Suprapubic skin (tissue), 4 donors: ENCODE measurements at regions not wholly inside any gene's neighbourhood (a gene's known extent, or its start where the extent isn't known, plus 50 kb on each side); places are given as distances from the start of the nearest gene placed in this dataset.

ENCODE experiments used
- DNase-seq, 2 donors: peaks; one replicate each; pipeline ENCODE4 v3.0.0-alpha.2; 2019; ENCODE audit warnings: low spot score in 2 of 2
- H3K27ac ChIP-seq: fragments of 200-600 bp; sonication (generic); one replicate; pipeline ENCODE4 v1.5.1; 2019
- H3K27me3 ChIP-seq: fragments of 200-600 bp; sonication (generic); one replicate; pipeline ENCODE4 v1.5.1; 2019
- H3K36me3 ChIP-seq: fragments of 200-600 bp; sonication (generic); one replicate; pipeline ENCODE4 v1.5.1; 2019
- H3K4me1 ChIP-seq: fragments of 200-600 bp; sonication (generic); one replicate; pipeline ENCODE4 v1.5.1; 2019
- H3K4me3 ChIP-seq: fragments of 200-600 bp; sonication (generic); one replicate; pipeline ENCODE4 v1.5.1; 2019; ENCODE audit warnings: mild to moderate bottlenecking
- H3K9me3 ChIP-seq: fragments of 200-600 bp; sonication (generic); one replicate; pipeline ENCODE4 v1.5.1; 2019
- CTCF ChIP-seq, 2 donors: fragments of 200-600 bp in 1 of 2; fragments of 450-650 bp in 1 of 2; sonication (generic) in 1 of 2; IDR thresholded peaks; one replicate each; pipeline ENCODE4 v1.5.1; 2016 to 2019; ENCODE audit warnings: antibody characterized with exemption in 2 of 2, mild to moderate bottlenecking in 1 of 2, moderate library complexity in 1 of 2
- EP300 ChIP-seq: sonication (generic); formaldehyde crosslinking; IDR thresholded peaks from one replicate; pipeline ENCODE4 v1.6.1; 2017; ENCODE audit warnings: antibody characterized with exemption
- POLR2A ChIP-seq, 2 donors: fragments of 450-650 bp; IDR thresholded peaks; one replicate each; pipeline ENCODE4 v1.6.1; 2017; ENCODE audit warnings: antibody characterized with exemption in 2 of 2, mild to moderate bottlenecking in 2 of 2, moderate library complexity in 2 of 2
- POLR2AphosphoS5 ChIP-seq, 3 donors: sonication (generic); formaldehyde crosslinking; IDR thresholded peaks; one replicate each; pipeline ENCODE4 v1.6.1; 2017; ENCODE audit warnings: antibody characterized with exemption in 3 of 3
- WGBS: methylation state at CpG from one replicate; pipeline ENCODE4 v1.1.5; 2018; 5-methylcytosine and 5-hydroxymethylcytosine counted together

- TF ChIP-seq POLR2A (IDR thresholded peaks at IDR 0.05): no peak
- TF ChIP-seq EP300: no peak
- no peak for TF ChIP-seq CTCF (IDR thresholded peaks at IDR 0.05)
- TF ChIP-seq POLR2AphosphoS5 (IDR thresholded peaks at IDR 0.05): no peak
- Histone ChIP-seq H3K36me3 (no peaks in the 10 kb centered on the region), H3K9me3 (no peaks in the 10 kb centered on the region), H3K4me3 (no peak overlapping the region), H3K27me3 (no peaks in the 10 kb centered on the region), H3K27ac (no peak overlapping the region), H3K4me1 (no peaks in the 10 kb centered on the region)
- no peak for DNase-seq
- 84% methylated on average over 2 of the region's 2 CpGs for WGBS
These were observed 440.3 kb upstream of the MC4R start for GRCh38 chr18:60812921-60813320.

- H3K36me3 ChIP-seq: no peaks in the 10 kb centered on the region
- TF ChIP-seq CTCF (IDR thresholded peaks at IDR 0.05) (no peak), POLR2AphosphoS5 (IDR thresholded peaks at IDR 0.05) (no peak), EP300 (no peak), POLR2A (IDR thresholded peaks at IDR 0.05) (no peak)
- no peaks in the 10 kb centered on the region for H3K9me3 ChIP-seq
- no peak for DNase-seq
- H3K4me3 ChIP-seq: no peak overlapping the region
- 56% methylated on average over 2 of the region's 2 CpGs for WGBS
- no peaks in the 10 kb centered on the region for H3K4me1 ChIP-seq
- H3K27me3 ChIP-seq: no peaks in the 10 kb centered on the region
- no peak overlapping the region for H3K27ac ChIP-seq
These were observed 453.8 kb upstream of the MC4R start for GRCh38 chr18:60826346-60826745.

- no peak for TF ChIP-seq EP300
- no peak for TF ChIP-seq CTCF (IDR thresholded peaks at IDR 0.05)
- TF ChIP-seq POLR2AphosphoS5 (IDR thresholded peaks at IDR 0.05): no peak
- no peak for TF ChIP-seq POLR2A (IDR thresholded peaks at IDR 0.05)
- 78% methylated on average over 1 of the region's 1 CpG for WGBS
- H3K36me3 ChIP-seq: no peaks in the 10 kb centered on the region
- H3K9me3 ChIP-seq: no peaks in the 10 kb centered on the region
- no peak overlapping the region for H3K27ac ChIP-seq
- no peaks in the 10 kb centered on the region for H3K4me1 ChIP-seq
- no peak overlapping the region for H3K4me3 ChIP-seq
- no peak for DNase-seq
- H3K27me3 ChIP-seq: no peaks in the 10 kb centered on the region
These were observed 459.4 kb upstream of the MC4R start for GRCh38 chr18:60831971-60832370.

- H3K27me3 ChIP-seq: no peaks in the 10 kb centered on the region
- DNase-seq: no peak
These were observed 466.1 kb upstream of the MC4R start for GRCh38 chr18:60838677-60839076.

GRCh38 chr18:60846396-60846795 lies 473.8 kb upstream of the MC4R start:
- Histone ChIP-seq H3K4me1 (no peaks in the 10 kb centered on the region), H3K9me3 (no peaks in the 10 kb centered on the region), H3K27me3 (no peaks in the 10 kb centered on the region), H3K27ac (no peak overlapping the region), H3K4me3 (no peak overlapping the region), H3K36me3 (no peaks in the 10 kb centered on the region)
- TF ChIP-seq POLR2A (IDR thresholded peaks at IDR 0.05): no peak
- no peak for TF ChIP-seq POLR2AphosphoS5 (IDR thresholded peaks at IDR 0.05)
- no peak for TF ChIP-seq EP300
- no peak for TF ChIP-seq CTCF (IDR thresholded peaks at IDR 0.05)
- 82% methylated on average over 6 of the region's 6 CpGs for WGBS
- no peak for DNase-seq

More at GRCh38 chr18:60838677-60839076, 466.1 kb upstream of the MC4R start:
- Histone ChIP-seq H3K4me3 (no peak overlapping the region), H3K9me3 (no peaks in the 10 kb centered on the region), H3K36me3 (no peaks in the 10 kb centered on the region), H3K27ac (no peak overlapping the region), H3K4me1 (no peaks in the 10 kb centered on the region)
- no peak for TF ChIP-seq EP300
- no peak for TF ChIP-seq POLR2A (IDR thresholded peaks at IDR 0.05)
- no peak for TF ChIP-seq CTCF (IDR thresholded peaks at IDR 0.05)
- TF ChIP-seq POLR2AphosphoS5 (IDR thresholded peaks at IDR 0.05): no peak
